ENCODE measurements at regions not wholly inside any gene's neighbourhood (a gene's known extent, or its start where the extent isn't known, plus 50 kb on each side); places are given as distances from the start of the nearest gene placed in this dataset.
"Not testable (repeated sequence)": the region's sequence is repeated elsewhere in the genome, so short reads cannot be mapped to it uniquely, and the experiment has no call there.

DNA sequence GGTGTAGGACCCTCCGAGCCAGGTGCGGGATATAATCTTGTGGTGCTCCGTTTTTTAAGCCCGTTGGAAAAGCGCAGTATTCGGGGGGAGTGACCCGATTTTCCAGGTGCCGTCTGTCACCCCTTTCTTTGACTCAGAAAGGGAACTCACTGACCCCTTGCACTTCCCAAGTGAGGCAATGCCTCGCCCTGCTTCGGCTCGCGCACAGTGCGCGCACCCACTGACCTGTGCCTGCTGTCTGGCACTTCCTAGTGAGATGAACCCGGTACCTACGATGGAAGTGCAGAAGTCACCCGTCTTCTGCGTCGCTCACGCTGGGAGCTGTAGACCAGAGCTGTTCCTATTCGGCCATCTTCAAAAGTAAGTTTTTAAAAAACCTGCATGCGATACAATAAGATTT, 362.1 kb downstream of the HS3ST1 start:
- TF ChIP-seq, protein P1, sequence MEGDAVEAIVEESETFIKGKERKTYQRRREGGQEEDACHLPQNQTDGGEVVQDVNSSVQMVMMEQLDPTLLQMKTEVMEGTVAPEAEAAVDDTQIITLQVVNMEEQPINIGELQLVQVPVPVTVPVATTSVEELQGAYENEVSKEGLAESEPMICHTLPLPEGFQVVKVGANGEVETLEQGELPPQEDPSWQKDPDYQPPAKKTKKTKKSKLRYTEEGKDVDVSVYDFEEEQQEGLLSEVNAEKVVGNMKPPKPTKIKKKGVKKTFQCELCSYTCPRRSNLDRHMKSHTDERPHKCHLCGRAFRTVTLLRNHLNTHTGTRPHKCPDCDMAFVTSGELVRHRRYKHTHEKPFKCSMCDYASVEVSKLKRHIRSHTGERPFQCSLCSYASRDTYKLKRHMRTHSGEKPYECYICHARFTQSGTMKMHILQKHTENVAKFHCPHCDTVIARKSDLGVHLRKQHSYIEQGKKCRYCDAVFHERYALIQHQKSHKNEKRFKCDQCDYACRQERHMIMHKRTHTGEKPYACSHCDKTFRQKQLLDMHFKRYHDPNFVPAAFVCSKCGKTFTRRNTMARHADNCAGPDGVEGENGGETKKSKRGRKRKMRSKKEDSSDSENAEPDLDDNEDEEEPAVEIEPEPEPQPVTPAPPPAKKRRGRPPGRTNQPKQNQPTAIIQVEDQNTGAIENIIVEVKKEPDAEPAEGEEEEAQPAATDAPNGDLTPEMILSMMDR (conservative IDR thresholded peaks at IDR 0.05) = not testable (repeated sequence)
- TF ChIP-seq ZFX (IDR thresholded peaks at IDR 0.05) = not testable (repeated sequence)
